WTC11 (cell line): ENCODE measurements at regions not wholly inside any gene's neighbourhood (a gene's known extent, or its start where the extent isn't known, plus 50 kb on each side); places are given as distances from the start of the nearest gene placed in this dataset.

Source experiments
- ATAC-seq: fragments of 200-7000 bp; cut with Tn5 transposase; 2 replicates; pipeline ENCODE4 v1.10.0; 2021; ENCODE audit warnings: mild to moderate bottlenecking, moderate library complexity
- CTCF ChIA-PET: fragments of 300-600 bp; sonication (Branson Sonifier 250); formaldehyde crosslinking; loops from one replicate; lab custom pipeline; 2021; ENCODE audit warnings: antibody characterized with exemption; lab: Charles Lee
- POLR2A ChIA-PET: fragments of 350-600 bp; sonication (Branson Sonifier 250); formaldehyde crosslinking; loops from one replicate; lab custom pipeline; 2021; ENCODE audit warnings: antibody characterized with exemption; lab: Charles Lee
- DNase-seq: peaks from one replicate; pipeline ENCODE4 v3.0.0; 2021; ENCODE audit warnings: low spot score
- H3K27ac Mint-ChIP-seq: 2 replicates; pipeline ENCODE4 v1.8.0; 2021; ENCODE audit warnings: mixed read lengths
- H3K27me3 Mint-ChIP-seq: 2 replicates; pipeline ENCODE4 v1.8.0; 2021; ENCODE audit warnings: low read depth, mild to moderate bottlenecking, moderate library complexity, mixed read lengths
- H3K36me3 Mint-ChIP-seq: 2 replicates; pipeline ENCODE4 v1.8.0; 2021; ENCODE audit warnings: mixed read lengths
- H3K4me1 Mint-ChIP-seq: 2 replicates; pipeline ENCODE4 v1.8.0; 2022; ENCODE audit warnings: mixed read lengths
- H3K4me3 Mint-ChIP-seq: 2 replicates; pipeline ENCODE4 v1.8.0; 2021; ENCODE audit warnings: mild to moderate bottlenecking, moderate library complexity, mixed read lengths
- H3K9me3 Mint-ChIP-seq: 2 replicates; pipeline ENCODE4 v1.8.0; 2021; ENCODE audit warnings: mixed read lengths
- ARID4B ChIP-seq: sonication (generic); formaldehyde crosslinking; IDR thresholded peaks from 2 replicates; pipeline ENCODE4 v1.8.0; 2023; ENCODE audit warnings: missing genetic modification reagents, mild to moderate bottlenecking, borderline replicate concordance
- ATF6 ChIP-seq: sonication (generic); formaldehyde crosslinking; IDR thresholded peaks from 2 replicates; pipeline ENCODE4 v1.8.1; 2023; ENCODE audit warnings: mild to moderate bottlenecking, missing genetic modification reagents
- CBFB ChIP-seq: sonication (generic); formaldehyde crosslinking; IDR thresholded peaks from 2 replicates; pipeline ENCODE4 v1.8.1; 2022; ENCODE audit warnings: mild to moderate bottlenecking, low read depth, missing genetic modification reagents
- E2F5 ChIP-seq: sonication (generic); formaldehyde crosslinking; IDR thresholded peaks from 2 replicates; pipeline ENCODE4 v1.8.1; 2022; ENCODE audit warnings: mild to moderate bottlenecking, moderate library complexity, missing genetic modification reagents
- ERG ChIP-seq: fragments of 250-450 bp; sonication (Bioruptor Pico); IDR thresholded peaks from 2 replicates; pipeline ENCODE4 v1.8.0; 2021; ENCODE audit warnings: mild to moderate bottlenecking
- GABPB1 ChIP-seq: sonication (generic); formaldehyde crosslinking; IDR thresholded peaks from 2 replicates; pipeline ENCODE4 v1.8.1; 2023; ENCODE audit warnings: mild to moderate bottlenecking, missing genetic modification reagents
- HMGA2 ChIP-seq: fragments of 250-450 bp; sonication (Bioruptor Pico); IDR thresholded peaks from 2 replicates; pipeline ENCODE4 v1.4.0; 2021; ENCODE audit warnings: mild to moderate bottlenecking, moderate library complexity
- IRF2 ChIP-seq: sonication (generic); formaldehyde crosslinking; IDR thresholded peaks from 2 replicates; pipeline ENCODE4 v1.8.0; 2022; ENCODE audit warnings: low read depth, missing genetic modification reagents, borderline replicate concordance
- JAZF1 ChIP-seq: fragments of 250-450 bp; sonication (Bioruptor Pico); IDR thresholded peaks from 2 replicates; pipeline ENCODE4 v1.9.0; 2021; ENCODE audit warnings: moderate library complexity, mild to moderate bottlenecking, inconsistent platforms
- JUN ChIP-seq: sonication (generic); formaldehyde crosslinking; IDR thresholded peaks from 2 replicates; pipeline ENCODE4 v1.8.0; 2023; ENCODE audit warnings: mild to moderate bottlenecking, missing genetic modification reagents
- MYBL2 ChIP-seq: sonication (generic); formaldehyde crosslinking; IDR thresholded peaks from 2 replicates; pipeline ENCODE4 v1.8.1; 2023; ENCODE audit warnings: mild to moderate bottlenecking, moderate library complexity, missing genetic modification reagents
- TP53 ChIP-seq: sonication (generic); formaldehyde crosslinking; IDR thresholded peaks from 2 replicates; pipeline ENCODE4 v1.8.1; 2023; ENCODE audit warnings: mild to moderate bottlenecking, missing genetic modification reagents
- USF2 ChIP-seq: sonication (generic); formaldehyde crosslinking; IDR thresholded peaks from 2 replicates; pipeline ENCODE4 v1.8.1; 2023; ENCODE audit warnings: mild to moderate bottlenecking, missing genetic modification reagents, moderate library complexity
- ZNF396 ChIP-seq: fragments of 250-450 bp; sonication (Bioruptor Pico); IDR thresholded peaks from 2 replicates; pipeline ENCODE4 v1.8.0; 2021; ENCODE audit warnings: mild to moderate bottlenecking, moderate library complexity, borderline replicate concordance
- ZNF532 ChIP-seq: fragments of 250-450 bp; sonication (Bioruptor Pico); IDR thresholded peaks from 2 replicates; pipeline ENCODE4 v1.9.0; 2021; ENCODE audit warnings: mild to moderate bottlenecking, borderline replicate concordance
- ZSCAN18 ChIP-seq: fragments of 250-450 bp; sonication (Bioruptor Pico); IDR thresholded peaks from 2 replicates; pipeline ENCODE4 v2.1.2; 2022; ENCODE audit warnings: mild to moderate bottlenecking, moderate library complexity

- no peak for DNase-seq
- Mint-ChIP-seq H3K4me1 (peaks cover 15% of the 10 kb centered on the region), H3K36me3 (no peaks in the 10 kb centered on the region), H3K4me3 (no peak overlapping the region), H3K9me3 (peaks cover 1% of the 10 kb centered on the region; the same call in 1 of the 2 replicates), H3K27ac (no peak overlapping the region), H3K27me3 (no peaks in the 10 kb centered on the region)
- no peak for TF ChIP-seq USF2 (CRISPR knock-in tag)
- no peak for TF ChIP-seq ZNF396
- TF ChIP-seq JUN: no peak
- TF ChIP-seq JAZF1: no peak
- TF ChIP-seq GABPB1 (CRISPR knock-in tag): no peak
- TF ChIP-seq CBFB: no peak
- no peak for TF ChIP-seq ZNF532
- no peak for TF ChIP-seq ARID4B
- TF ChIP-seq MYBL2: no peak
- TF ChIP-seq ERG (CRISPR knock-in tag): no peak
- TF ChIP-seq IRF2 (CRISPR knock-in tag): no peak
- TF ChIP-seq ZSCAN18: no peak
- TF ChIP-seq TP53 (CRISPR knock-in tag): no peak
- no peak for TF ChIP-seq HMGA2 (CRISPR knock-in tag)
- no peak for TF ChIP-seq ATF6 (CRISPR knock-in tag)
- TF ChIP-seq E2F5 (CRISPR knock-in tag): no peak
- CTCF ChIA-PET: interaction anchor here (1.3 kb wide), 1 partner anchor 65 kb away, joined by 3 read pairs; no protein-coding TSS in a partner anchor
- POLR2A ChIA-PET: interaction anchor here (1.2 kb wide), 1 partner anchor 13 kb away, joined by 3 read pairs; no protein-coding TSS in a partner anchor
- ATAC-seq: no peak
Measured at GRCh38 chr9:91102269-91102668, 259.4 kb downstream of the AUH start.
